SU-DHL-6 (cell line): ENCODE measurements at regions not wholly inside any gene's neighbourhood (a gene's known extent, or its start where the extent isn't known, plus 50 kb on each side); places are given as distances from the start of the nearest gene placed in this dataset.

Experiments
- EZH2phosphoT487 ChIP-seq: fragments of 200-600 bp; sonication (generic), shearing (Covaris generic); conservative IDR thresholded peaks from 2 replicates; pipeline ENCODE4 v1.6.1; 2018; ENCODE audit warnings: mild to moderate bottlenecking, antibody characterized with exemption, low read length, moderate library complexity, mixed read lengths
- TF ChIP-seq, protein P1 (sequence below): fragments of 200-600 bp; sonication (generic); IDR thresholded peaks from one replicate; pipeline ENCODE4 v1.5.1; 2017; ENCODE audit warnings: antibody characterized with exemption, mild to moderate bottlenecking, low read length, moderate library complexity; ENCODE audit not compliant: insufficient read depth, poor library complexity, severe bottlenecking

DNA sequence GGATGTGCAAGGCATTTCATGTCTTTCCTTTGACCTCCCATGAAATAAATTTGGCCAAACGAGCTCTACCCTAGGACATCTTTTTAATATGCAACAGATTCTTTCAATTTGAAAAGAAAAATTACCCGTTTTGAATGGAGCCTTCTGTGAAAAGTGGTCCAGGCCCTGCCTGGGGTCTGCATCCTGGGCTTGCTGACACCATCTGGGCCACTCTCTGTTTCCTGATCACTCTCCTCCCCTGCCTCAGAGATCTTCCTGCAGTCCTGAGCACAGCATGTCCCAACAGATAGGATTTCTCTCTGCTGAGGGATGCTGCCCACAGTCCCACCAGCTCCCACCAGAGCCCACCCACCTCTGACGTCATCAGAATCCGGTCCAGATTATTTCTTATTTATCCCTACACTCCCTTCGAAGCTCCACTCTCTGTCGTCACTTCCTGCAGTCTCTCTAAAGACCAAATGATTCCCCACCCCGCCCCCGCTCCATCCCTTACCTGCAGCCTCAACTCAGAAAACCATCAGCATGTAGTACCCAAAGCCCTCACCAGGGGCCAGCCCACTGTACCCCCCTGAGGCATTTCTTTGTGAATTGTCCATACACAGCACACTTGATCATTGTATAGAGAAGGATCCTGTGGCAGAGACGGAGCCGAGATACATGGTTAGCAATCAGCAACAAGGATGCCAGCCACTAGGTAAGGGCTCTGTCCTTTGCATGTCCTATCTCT lies 192.1 kb upstream of the MGMT start:
- TF ChIP-seq, protein P1, sequence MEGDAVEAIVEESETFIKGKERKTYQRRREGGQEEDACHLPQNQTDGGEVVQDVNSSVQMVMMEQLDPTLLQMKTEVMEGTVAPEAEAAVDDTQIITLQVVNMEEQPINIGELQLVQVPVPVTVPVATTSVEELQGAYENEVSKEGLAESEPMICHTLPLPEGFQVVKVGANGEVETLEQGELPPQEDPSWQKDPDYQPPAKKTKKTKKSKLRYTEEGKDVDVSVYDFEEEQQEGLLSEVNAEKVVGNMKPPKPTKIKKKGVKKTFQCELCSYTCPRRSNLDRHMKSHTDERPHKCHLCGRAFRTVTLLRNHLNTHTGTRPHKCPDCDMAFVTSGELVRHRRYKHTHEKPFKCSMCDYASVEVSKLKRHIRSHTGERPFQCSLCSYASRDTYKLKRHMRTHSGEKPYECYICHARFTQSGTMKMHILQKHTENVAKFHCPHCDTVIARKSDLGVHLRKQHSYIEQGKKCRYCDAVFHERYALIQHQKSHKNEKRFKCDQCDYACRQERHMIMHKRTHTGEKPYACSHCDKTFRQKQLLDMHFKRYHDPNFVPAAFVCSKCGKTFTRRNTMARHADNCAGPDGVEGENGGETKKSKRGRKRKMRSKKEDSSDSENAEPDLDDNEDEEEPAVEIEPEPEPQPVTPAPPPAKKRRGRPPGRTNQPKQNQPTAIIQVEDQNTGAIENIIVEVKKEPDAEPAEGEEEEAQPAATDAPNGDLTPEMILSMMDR = no peak
- TF ChIP-seq EZH2phosphoT487 = no peak
